ENCODE measurements at regions not wholly inside any gene's neighbourhood (a gene's known extent, or its start where the extent isn't known, plus 50 kb on each side); places are given as distances from the start of the nearest gene placed in this dataset.

DNA sequence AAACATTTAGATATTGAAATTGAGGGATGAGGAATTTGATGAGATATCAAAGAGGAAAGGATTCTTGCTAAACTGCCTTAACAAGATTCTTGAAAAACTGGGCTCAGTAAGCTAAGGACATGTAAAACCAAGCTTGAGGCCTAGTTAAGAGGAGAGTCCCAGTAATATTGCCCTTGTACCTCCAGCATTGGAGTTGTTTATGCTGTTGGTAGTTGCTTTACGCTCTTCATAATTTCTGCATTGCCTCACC, 156.1 kb upstream of the TRIM24 start:
- ChIA-PET CTCF (no interaction called here), POLR2A (no interaction called here)
- Histone ChIP-seq H3K4me3 (ENCODE audit: low read depth in 2 of 2, low read length in 1 of 2) (no peak overlapping the region), H3F3A (replicated peaks; ENCODE audit: insufficient read depth) (no peaks in the 10 kb centered on the region), H3K9ac (no peak overlapping the region), H2AFZ (ENCODE audit: low read depth) (no peak overlapping the region), H4K20me1 (ENCODE audit: insufficient read depth) (no peaks in the 10 kb centered on the region), H3K79me2 (ENCODE audit: insufficient read depth) (no peaks in the 10 kb centered on the region), H3K4me1 (ENCODE audit: control insufficient read depth in 1 of 2, insufficient read depth in 2 of 2, low read depth in 1 of 2, low read length in 1 of 2) (no peaks in the 10 kb centered on the region), H3K9me3 (peaks cover 10% of the 10 kb centered on the region; the same call in 1 of the 2 replicates), H3K4me2 (no peak overlapping the region), H3K36me3 (replicated peaks in 1 of 2; ENCODE audit: control insufficient read depth in 1 of 2, insufficient read depth in 2 of 2, low read length in 1 of 2) (no peaks in the 10 kb centered on the region), H3K9me2 (no peaks in the 10 kb centered on the region; the same call in 1 of the 2 replicates), H3K27ac (ENCODE audit: low read depth in 2 of 2, low read length in 1 of 2) (no peak overlapping the region), H3K27me3 (ENCODE audit: insufficient read depth) (no peaks in the 10 kb centered on the region)
- DNase-seq = no peak
- 52% methylated on average over 1 of the region's 1 CpG for WGBS (ENCODE audit: low lambda C conversion rate)
- TF ChIP-seq RFX5 (IDR thresholded peaks at IDR 0.05; ENCODE audit: low read length) (no peak), NFIC (IDR thresholded peaks at IDR 0.05; ENCODE audit: borderline replicate concordance) (no peak), RAD21 (IDR thresholded peaks at IDR 0.05; ENCODE audit: low read length) (no peak), ELF1 (IDR thresholded peaks at IDR 0.05) (no peak), EP300 (IDR thresholded peaks at IDR 0.05; ENCODE audit: borderline replicate concordance in 1 of 2, low read depth in 1 of 2, low read length in 1 of 2) (no peak), YY1 (IDR thresholded peaks at IDR 0.05; ENCODE audit: low read depth) (no peak), FOXM1 (IDR thresholded peaks at IDR 0.05; ENCODE audit: low read depth) (no peak), FOXJ3 (CRISPR knock-in tag; IDR thresholded peaks at IDR 0.05) (no peak), TEAD4 (IDR thresholded peaks at IDR 0.05; ENCODE audit: borderline replicate concordance, insufficient read depth) (no peak), TAF1 (IDR thresholded peaks at IDR 0.05; ENCODE audit: borderline replicate concordance, low read depth, low read length) (no peak), TCF12 (IDR thresholded peaks at IDR 0.05) (no peak), CHD2 (IDR thresholded peaks at IDR 0.05; ENCODE audit: low read length, partially characterized antibody) (no peak), SMC3 (IDR thresholded peaks at IDR 0.05; ENCODE audit: low read depth, low read length) (no peak)
- TF ChIP-seq, protein P1, sequence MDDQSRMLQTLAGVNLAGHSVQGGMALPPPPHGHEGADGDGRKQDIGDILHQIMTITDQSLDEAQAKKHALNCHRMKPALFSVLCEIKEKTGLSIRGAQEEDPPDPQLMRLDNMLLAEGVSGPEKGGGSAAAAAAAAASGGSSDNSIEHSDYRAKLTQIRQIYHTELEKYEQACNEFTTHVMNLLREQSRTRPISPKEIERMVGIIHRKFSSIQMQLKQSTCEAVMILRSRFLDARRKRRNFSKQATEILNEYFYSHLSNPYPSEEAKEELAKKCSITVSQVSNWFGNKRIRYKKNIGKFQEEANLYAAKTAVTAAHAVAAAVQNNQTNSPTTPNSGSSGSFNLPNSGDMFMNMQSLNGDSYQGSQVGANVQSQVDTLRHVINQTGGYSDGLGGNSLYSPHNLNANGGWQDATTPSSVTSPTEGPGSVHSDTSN (IDR thresholded peaks at IDR 0.05) = no peak
- TF ChIP-seq, protein P2, sequence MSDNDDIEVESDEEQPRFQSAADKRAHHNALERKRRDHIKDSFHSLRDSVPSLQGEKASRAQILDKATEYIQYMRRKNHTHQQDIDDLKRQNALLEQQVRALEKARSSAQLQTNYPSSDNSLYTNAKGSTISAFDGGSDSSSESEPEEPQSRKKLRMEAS (IDR thresholded peaks at IDR 0.05; ENCODE audit: low read depth) = no peak
- TF ChIP-seq, protein P3, sequence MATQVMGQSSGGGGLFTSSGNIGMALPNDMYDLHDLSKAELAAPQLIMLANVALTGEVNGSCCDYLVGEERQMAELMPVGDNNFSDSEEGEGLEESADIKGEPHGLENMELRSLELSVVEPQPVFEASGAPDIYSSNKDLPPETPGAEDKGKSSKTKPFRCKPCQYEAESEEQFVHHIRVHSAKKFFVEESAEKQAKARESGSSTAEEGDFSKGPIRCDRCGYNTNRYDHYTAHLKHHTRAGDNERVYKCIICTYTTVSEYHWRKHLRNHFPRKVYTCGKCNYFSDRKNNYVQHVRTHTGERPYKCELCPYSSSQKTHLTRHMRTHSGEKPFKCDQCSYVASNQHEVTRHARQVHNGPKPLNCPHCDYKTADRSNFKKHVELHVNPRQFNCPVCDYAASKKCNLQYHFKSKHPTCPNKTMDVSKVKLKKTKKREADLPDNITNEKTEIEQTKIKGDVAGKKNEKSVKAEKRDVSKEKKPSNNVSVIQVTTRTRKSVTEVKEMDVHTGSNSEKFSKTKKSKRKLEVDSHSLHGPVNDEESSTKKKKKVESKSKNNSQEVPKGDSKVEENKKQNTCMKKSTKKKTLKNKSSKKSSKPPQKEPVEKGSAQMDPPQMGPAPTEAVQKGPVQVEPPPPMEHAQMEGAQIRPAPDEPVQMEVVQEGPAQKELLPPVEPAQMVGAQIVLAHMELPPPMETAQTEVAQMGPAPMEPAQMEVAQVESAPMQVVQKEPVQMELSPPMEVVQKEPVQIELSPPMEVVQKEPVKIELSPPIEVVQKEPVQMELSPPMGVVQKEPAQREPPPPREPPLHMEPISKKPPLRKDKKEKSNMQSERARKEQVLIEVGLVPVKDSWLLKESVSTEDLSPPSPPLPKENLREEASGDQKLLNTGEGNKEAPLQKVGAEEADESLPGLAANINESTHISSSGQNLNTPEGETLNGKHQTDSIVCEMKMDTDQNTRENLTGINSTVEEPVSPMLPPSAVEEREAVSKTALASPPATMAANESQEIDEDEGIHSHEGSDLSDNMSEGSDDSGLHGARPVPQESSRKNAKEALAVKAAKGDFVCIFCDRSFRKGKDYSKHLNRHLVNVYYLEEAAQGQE (IDR thresholded peaks at IDR 0.05; ENCODE audit: low read depth, low read length) = no peak
- TF ChIP-seq, protein P4, sequence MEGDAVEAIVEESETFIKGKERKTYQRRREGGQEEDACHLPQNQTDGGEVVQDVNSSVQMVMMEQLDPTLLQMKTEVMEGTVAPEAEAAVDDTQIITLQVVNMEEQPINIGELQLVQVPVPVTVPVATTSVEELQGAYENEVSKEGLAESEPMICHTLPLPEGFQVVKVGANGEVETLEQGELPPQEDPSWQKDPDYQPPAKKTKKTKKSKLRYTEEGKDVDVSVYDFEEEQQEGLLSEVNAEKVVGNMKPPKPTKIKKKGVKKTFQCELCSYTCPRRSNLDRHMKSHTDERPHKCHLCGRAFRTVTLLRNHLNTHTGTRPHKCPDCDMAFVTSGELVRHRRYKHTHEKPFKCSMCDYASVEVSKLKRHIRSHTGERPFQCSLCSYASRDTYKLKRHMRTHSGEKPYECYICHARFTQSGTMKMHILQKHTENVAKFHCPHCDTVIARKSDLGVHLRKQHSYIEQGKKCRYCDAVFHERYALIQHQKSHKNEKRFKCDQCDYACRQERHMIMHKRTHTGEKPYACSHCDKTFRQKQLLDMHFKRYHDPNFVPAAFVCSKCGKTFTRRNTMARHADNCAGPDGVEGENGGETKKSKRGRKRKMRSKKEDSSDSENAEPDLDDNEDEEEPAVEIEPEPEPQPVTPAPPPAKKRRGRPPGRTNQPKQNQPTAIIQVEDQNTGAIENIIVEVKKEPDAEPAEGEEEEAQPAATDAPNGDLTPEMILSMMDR (IDR thresholded peaks at IDR 0.05) = no peak
- TF ChIP-seq, protein P5, sequence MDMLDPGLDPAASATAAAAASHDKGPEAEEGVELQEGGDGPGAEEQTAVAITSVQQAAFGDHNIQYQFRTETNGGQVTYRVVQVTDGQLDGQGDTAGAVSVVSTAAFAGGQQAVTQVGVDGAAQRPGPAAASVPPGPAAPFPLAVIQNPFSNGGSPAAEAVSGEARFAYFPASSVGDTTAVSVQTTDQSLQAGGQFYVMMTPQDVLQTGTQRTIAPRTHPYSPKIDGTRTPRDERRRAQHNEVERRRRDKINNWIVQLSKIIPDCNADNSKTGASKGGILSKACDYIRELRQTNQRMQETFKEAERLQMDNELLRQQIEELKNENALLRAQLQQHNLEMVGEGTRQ (IDR thresholded peaks at IDR 0.05; ENCODE audit: borderline replicate concordance, low read depth, low read length) = no peak
- TF ChIP-seq, protein P6, sequence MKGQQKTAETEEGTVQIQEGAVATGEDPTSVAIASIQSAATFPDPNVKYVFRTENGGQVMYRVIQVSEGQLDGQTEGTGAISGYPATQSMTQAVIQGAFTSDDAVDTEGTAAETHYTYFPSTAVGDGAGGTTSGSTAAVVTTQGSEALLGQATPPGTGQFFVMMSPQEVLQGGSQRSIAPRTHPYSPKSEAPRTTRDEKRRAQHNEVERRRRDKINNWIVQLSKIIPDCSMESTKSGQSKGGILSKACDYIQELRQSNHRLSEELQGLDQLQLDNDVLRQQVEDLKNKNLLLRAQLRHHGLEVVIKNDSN (IDR thresholded peaks at IDR 0.05; ENCODE audit: borderline replicate concordance, low read depth) = no peak
- TF ChIP-seq, protein P7, sequence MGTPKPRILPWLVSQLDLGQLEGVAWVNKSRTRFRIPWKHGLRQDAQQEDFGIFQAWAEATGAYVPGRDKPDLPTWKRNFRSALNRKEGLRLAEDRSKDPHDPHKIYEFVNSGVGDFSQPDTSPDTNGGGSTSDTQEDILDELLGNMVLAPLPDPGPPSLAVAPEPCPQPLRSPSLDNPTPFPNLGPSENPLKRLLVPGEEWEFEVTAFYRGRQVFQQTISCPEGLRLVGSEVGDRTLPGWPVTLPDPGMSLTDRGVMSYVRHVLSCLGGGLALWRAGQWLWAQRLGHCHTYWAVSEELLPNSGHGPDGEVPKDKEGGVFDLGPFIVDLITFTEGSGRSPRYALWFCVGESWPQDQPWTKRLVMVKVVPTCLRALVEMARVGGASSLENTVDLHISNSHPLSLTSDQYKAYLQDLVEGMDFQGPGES (IDR thresholded peaks at IDR 0.05; ENCODE audit: low read depth, low read length) = no peak

Measured in SK-N-SH (cell line).